IMR-90 (cell line): ENCODE measurements at regions not wholly inside any gene's neighbourhood (a gene's known extent, or its start where the extent isn't known, plus 50 kb on each side); places are given as distances from the start of the nearest gene placed in this dataset.

ENCODE experiments used
- ATAC-seq: fragments of 200-7000 bp; cut with Tn5 transposase; 2 replicates; pipeline ENCODE4 v1.9.1; 2020; ENCODE audit warnings: low read depth, mild to moderate bottlenecking, moderate library complexity
- BruUV-seq: library from RNA; stranded (reverse); fragments of 400-500 nt; replicated peaks from 2 replicates; lab custom pipeline; 2021; lab: Mats Ljungman, UMichigan
- CTCF ChIA-PET: fragments of 300-600 bp; formaldehyde crosslinking; extraction: SDS; loops from one replicate; lab custom pipeline; 2021; ENCODE audit warnings: antibody characterized with exemption; lab: Yijun Ruan, JAX
- POLR2A ChIA-PET: fragments of 300-600 bp; sonication (Branson Sonifier 250); formaldehyde crosslinking; loops from one replicate; lab custom pipeline; 2022; ENCODE audit warnings: antibody characterized with exemption; ENCODE audit not compliant: unreplicated experiment; lab: Charles Lee
- DNase-seq: peaks from one replicate; pipeline ENCODE4 v3.0.0; 2013
- H2AFZ ChIP-seq: replicated peaks from 2 replicates; pipeline ENCODE3; 2013; ENCODE audit warnings: low read length, mild to moderate bottlenecking; ENCODE audit not compliant: poor library complexity
- H2AK5ac ChIP-seq: 2 replicates; pipeline ENCODE4 v1.6.1; 2013; ENCODE audit warnings: low read depth, low read length, inconsistent platforms
- H2AK9ac ChIP-seq: replicated peaks from 2 replicates; pipeline ENCODE3; 2013; ENCODE audit warnings: mild to moderate bottlenecking, low read depth, low read length, moderate library complexity; ENCODE audit not compliant: poor library complexity
- H2BK120ac ChIP-seq: 2 replicates; pipeline ENCODE4 v1.6.1; 2013; ENCODE audit warnings: low read depth, low read length, inconsistent platforms
- H2BK15ac ChIP-seq: 3 replicates; pipeline ENCODE4 v1.6.1; 2013; ENCODE audit warnings: low read depth, low read length, inconsistent platforms
- H2BK20ac ChIP-seq: 2 replicates; pipeline ENCODE4 v1.6.1; 2013; ENCODE audit warnings: low read depth, mild to moderate bottlenecking, inconsistent platforms, low read length, moderate library complexity
- H2BK5ac ChIP-seq: 2 replicates; pipeline ENCODE4 v1.6.1; 2013; ENCODE audit warnings: mild to moderate bottlenecking, low read depth, low read length, inconsistent platforms; ENCODE audit not compliant: poor library complexity, severe bottlenecking
- H3K14ac ChIP-seq: replicated peaks from 2 replicates; pipeline ENCODE4 v1.6.1; 2013; ENCODE audit warnings: low read depth, low read length, inconsistent platforms
- H3K18ac ChIP-seq: 2 replicates; pipeline ENCODE4 v1.6.1; 2013; ENCODE audit warnings: low read depth, low read length, control low read depth
- H3K23ac ChIP-seq: 2 replicates; pipeline ENCODE4 v1.6.1; 2013; ENCODE audit warnings: low read depth, low read length, inconsistent platforms
- H3K27ac ChIP-seq: 2 replicates; pipeline ENCODE4 v1.5.1; 2013; ENCODE audit warnings: mild to moderate bottlenecking, control low read depth, low read length; ENCODE audit not compliant: insufficient read depth
- H3K27me3 ChIP-seq: 2 replicates; pipeline ENCODE4 v1.6.1; 2013; ENCODE audit warnings: low read length; ENCODE audit not compliant: control insufficient read depth, insufficient read depth
- H3K36me3 ChIP-seq: 2 replicates; pipeline ENCODE4 v1.6.1; 2013; ENCODE audit warnings: low read length, mixed read lengths; ENCODE audit not compliant: control insufficient read depth, insufficient read depth
- H3K4ac ChIP-seq: 2 replicates; pipeline ENCODE4 v1.6.1; 2013; ENCODE audit warnings: low read depth, low read length, inconsistent platforms
- H3K4me1 ChIP-seq: 2 replicates; pipeline ENCODE4 v1.6.1; 2013; ENCODE audit warnings: low read length, mixed read lengths; ENCODE audit not compliant: control insufficient read depth, insufficient read depth
- H3K4me2 ChIP-seq: 2 replicates; pipeline ENCODE4 v1.6.1; 2013; ENCODE audit warnings: low read depth, mild to moderate bottlenecking, control low read depth, low read length, moderate library complexity
- H3K4me3 ChIP-seq: 2 replicates; pipeline ENCODE4 v1.5.1; 2013; ENCODE audit warnings: low read depth, mild to moderate bottlenecking, control low read depth, low read length, moderate library complexity; ENCODE audit not compliant: insufficient read depth
- H3K56ac ChIP-seq: 2 replicates; pipeline ENCODE4 v1.6.1; 2013; ENCODE audit warnings: low read length, inconsistent platforms; ENCODE audit not compliant: insufficient read depth; ENCODE audit errors: extremely low read depth
- H3K79me1 ChIP-seq, 2 experiments: 2 replicates each; pipeline ENCODE4 v1.6.1; 2013; ENCODE audit warnings: low read length in 2 of 2, inconsistent platforms in 1 of 2, low read depth in 1 of 2
- H3K9ac ChIP-seq: 2 replicates; pipeline ENCODE4 v1.6.1; 2013; ENCODE audit warnings: low read depth, low read length, control low read depth
- H3K9me1 ChIP-seq: 2 replicates; pipeline ENCODE4 v1.6.1; 2013; ENCODE audit warnings: low read length, inconsistent platforms; ENCODE audit not compliant: insufficient read depth
- H3K9me3 ChIP-seq: 2 replicates; pipeline ENCODE4 v1.6.1; 2013; ENCODE audit warnings: low read length; ENCODE audit not compliant: control insufficient read depth, insufficient read depth
- H4K20me1 ChIP-seq: 2 replicates; pipeline ENCODE4 v1.6.1; 2013; ENCODE audit warnings: low read length, inconsistent platforms; ENCODE audit not compliant: insufficient read depth
- H4K5ac ChIP-seq: 2 replicates; pipeline ENCODE4 v1.6.1; 2013; ENCODE audit warnings: mild to moderate bottlenecking, low read depth, low read length, control low read depth
- H4K8ac ChIP-seq, 2 experiments: 2 replicates each; pipeline ENCODE4 v1.6.1; 2013; ENCODE audit warnings: low read depth in 2 of 2, low read length in 2 of 2, control low read depth in 1 of 2, inconsistent platforms in 1 of 2
- H4K91ac ChIP-seq: 2 replicates; pipeline ENCODE4 v1.6.1; 2013; ENCODE audit warnings: low read depth, low read length, inconsistent platforms; ENCODE audit not compliant: insufficient read depth
- BHLHE40 ChIP-seq: fragments of 150-350 bp; IDR thresholded peaks from 2 replicates; pipeline ENCODE4 v1.6.1; 2016; ENCODE audit warnings: mild to moderate bottlenecking, low read depth, low read length
- CHD1 ChIP-seq: IDR thresholded peaks from 2 replicates; pipeline ENCODE4 v1.6.1; 2012; ENCODE audit warnings: low read depth, low read length, improper control_type of control experiment
- FOS ChIP-seq: fragments of 150-350 bp; IDR thresholded peaks from 2 replicates; pipeline ENCODE4 v1.6.1; 2016; ENCODE audit warnings: low read depth, low read length
- MAFK ChIP-seq: IDR thresholded peaks from 2 replicates; pipeline ENCODE4 v1.6.1; 2012; ENCODE audit warnings: low read depth, low read length, improper control_type of control experiment
- NFE2L2 ChIP-seq: fragments of 150-350 bp; IDR thresholded peaks from 2 replicates; pipeline ENCODE4 v1.6.1; 2016; ENCODE audit warnings: low read depth, mild to moderate bottlenecking, low read length
- RCOR1 ChIP-seq: IDR thresholded peaks from 2 replicates; pipeline ENCODE4 v1.6.1; 2012; ENCODE audit warnings: mild to moderate bottlenecking, low read length, improper control_type of control experiment; ENCODE audit not compliant: insufficient replicate concordance
- whole genome bisulfite sequencing, 2 experiments: methylation state at CpG; one replicate each; pipeline versions ENCODE4 v1.1.5 to v1.1.7; 2013; ENCODE audit warnings: missing lambda C conversion rate in 2 of 2; ENCODE audit not compliant: insufficient read length in 1 of 2; ENCODE audit errors: extremely low coverage in 2 of 2; 5-methylcytosine and 5-hydroxymethylcytosine counted together
- dilution Hi-C: fragments of 300-500 bp; cut with HindIII; formaldehyde crosslinking; loops from one replicate; pipeline ENCODE4 v1.14.3; 2018; ENCODE audit warnings: low sequenced_read_pairs; ENCODE audit not compliant: unreplicated experiment
- in situ Hi-C: fragments of 300-500 bp; cut with MboI; formaldehyde crosslinking; loops from 3 replicates; pipeline ENCODE4 v1.14.3; 2019; ENCODE audit warnings: low sequenced_read_pairs, inconsistent platforms, mixed read lengths
- intact Hi-C: fragments of 100-400 bp; cut with micrococcal nuclease; formaldehyde crosslinking; loops from 2 replicates; pipeline ENCODE4 v1.10.0; 2022
- TF ChIP-seq, protein P1 (sequence below): conservative IDR thresholded peaks from 2 replicates; pipeline ENCODE4 v1.5.1; 2012; ENCODE audit warnings: mild to moderate bottlenecking, low read depth, low read length, improper control_type of control experiment
- TF ChIP-seq, protein P2 (sequence below): fragments of 150-350 bp; IDR thresholded peaks from 2 replicates; pipeline ENCODE4 v1.6.1; 2017; ENCODE audit warnings: mild to moderate bottlenecking, antibody characterized with exemption, low read length, low read depth

DNA sequence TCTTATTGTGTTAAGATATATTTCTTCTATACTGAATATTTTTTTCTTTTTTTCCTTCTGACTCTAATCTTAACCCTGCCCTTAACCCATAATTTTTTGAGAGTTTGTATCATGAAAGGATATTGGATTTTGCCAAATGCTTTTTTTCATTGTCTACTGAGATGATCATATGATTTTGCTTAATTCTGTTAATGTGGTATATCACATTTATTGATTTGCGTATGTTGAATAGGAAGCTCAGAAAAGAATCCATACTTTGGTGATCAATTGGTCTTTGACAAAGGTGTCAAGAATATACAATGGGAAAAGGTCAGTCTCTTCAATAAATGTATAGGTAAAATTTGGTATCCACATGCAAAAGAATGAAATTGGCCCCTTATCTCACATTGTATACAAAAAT lies 588.8 kb upstream of the ADGRB3 start:
- TF ChIP-seq MAFK, result no peak
- no peak for TF ChIP-seq RCOR1
- no peak for TF ChIP-seq NFE2L2
- no peak for TF ChIP-seq CHD1
- TF ChIP-seq, protein P1, sequence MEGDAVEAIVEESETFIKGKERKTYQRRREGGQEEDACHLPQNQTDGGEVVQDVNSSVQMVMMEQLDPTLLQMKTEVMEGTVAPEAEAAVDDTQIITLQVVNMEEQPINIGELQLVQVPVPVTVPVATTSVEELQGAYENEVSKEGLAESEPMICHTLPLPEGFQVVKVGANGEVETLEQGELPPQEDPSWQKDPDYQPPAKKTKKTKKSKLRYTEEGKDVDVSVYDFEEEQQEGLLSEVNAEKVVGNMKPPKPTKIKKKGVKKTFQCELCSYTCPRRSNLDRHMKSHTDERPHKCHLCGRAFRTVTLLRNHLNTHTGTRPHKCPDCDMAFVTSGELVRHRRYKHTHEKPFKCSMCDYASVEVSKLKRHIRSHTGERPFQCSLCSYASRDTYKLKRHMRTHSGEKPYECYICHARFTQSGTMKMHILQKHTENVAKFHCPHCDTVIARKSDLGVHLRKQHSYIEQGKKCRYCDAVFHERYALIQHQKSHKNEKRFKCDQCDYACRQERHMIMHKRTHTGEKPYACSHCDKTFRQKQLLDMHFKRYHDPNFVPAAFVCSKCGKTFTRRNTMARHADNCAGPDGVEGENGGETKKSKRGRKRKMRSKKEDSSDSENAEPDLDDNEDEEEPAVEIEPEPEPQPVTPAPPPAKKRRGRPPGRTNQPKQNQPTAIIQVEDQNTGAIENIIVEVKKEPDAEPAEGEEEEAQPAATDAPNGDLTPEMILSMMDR, result no peak
- TF ChIP-seq, protein P2, sequence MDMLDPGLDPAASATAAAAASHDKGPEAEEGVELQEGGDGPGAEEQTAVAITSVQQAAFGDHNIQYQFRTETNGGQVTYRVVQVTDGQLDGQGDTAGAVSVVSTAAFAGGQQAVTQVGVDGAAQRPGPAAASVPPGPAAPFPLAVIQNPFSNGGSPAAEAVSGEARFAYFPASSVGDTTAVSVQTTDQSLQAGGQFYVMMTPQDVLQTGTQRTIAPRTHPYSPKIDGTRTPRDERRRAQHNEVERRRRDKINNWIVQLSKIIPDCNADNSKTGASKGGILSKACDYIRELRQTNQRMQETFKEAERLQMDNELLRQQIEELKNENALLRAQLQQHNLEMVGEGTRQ, result no peak
- TF ChIP-seq FOS, result no peak
- TF ChIP-seq BHLHE40, result no peak
- Histone ChIP-seq H3K14ac (no peak overlapping the region), H4K5ac (no peak overlapping the region), H4K20me1 (no peaks in the 10 kb centered on the region), H2AFZ (no peak overlapping the region), H3K27ac (no peak overlapping the region), H3K9me1 (no peaks in the 10 kb centered on the region), H2BK5ac (no peak overlapping the region), H3K4me1 (no peaks in the 10 kb centered on the region), H3K18ac (no peak overlapping the region), H3K4me3 (no peak overlapping the region), H4K8ac (no peak overlapping the region), H3K79me1 (no peaks in the 10 kb centered on the region), H2BK15ac (no peak overlapping the region), H3K23ac (no peak overlapping the region), H2BK20ac (no peak overlapping the region), H3K4ac (no peak overlapping the region), H2BK120ac (no peak overlapping the region), H4K91ac (no peak overlapping the region), H3K56ac (no peak overlapping the region), H3K9ac (no peak overlapping the region), H2AK5ac (no peak overlapping the region), H2AK9ac (no peak overlapping the region), H3K27me3 (no peaks in the 10 kb centered on the region), H3K4me2 (no peak overlapping the region), H3K36me3 (no peaks in the 10 kb centered on the region), H3K9me3 (no peaks in the 10 kb centered on the region)
- ATAC-seq (no peak), DNase-seq (no peak)
- ChIA-PET CTCF (no interaction called here), POLR2A (no interaction called here)
- dilution Hi-C loops, result no loop called here
- WGBS, 2 experiments, result no CpG with 5 or more reads among the region's 1 CpG
- BruUV-seq, result no TSS peak
- in situ Hi-C loops, result no loop called here
- intact Hi-C loops, result no loop called here
